ENCODE measurements at regions not wholly inside any gene's neighbourhood (a gene's known extent, or its start where the extent isn't known, plus 50 kb on each side); places are given as distances from the start of the nearest gene placed in this dataset.

DNA sequence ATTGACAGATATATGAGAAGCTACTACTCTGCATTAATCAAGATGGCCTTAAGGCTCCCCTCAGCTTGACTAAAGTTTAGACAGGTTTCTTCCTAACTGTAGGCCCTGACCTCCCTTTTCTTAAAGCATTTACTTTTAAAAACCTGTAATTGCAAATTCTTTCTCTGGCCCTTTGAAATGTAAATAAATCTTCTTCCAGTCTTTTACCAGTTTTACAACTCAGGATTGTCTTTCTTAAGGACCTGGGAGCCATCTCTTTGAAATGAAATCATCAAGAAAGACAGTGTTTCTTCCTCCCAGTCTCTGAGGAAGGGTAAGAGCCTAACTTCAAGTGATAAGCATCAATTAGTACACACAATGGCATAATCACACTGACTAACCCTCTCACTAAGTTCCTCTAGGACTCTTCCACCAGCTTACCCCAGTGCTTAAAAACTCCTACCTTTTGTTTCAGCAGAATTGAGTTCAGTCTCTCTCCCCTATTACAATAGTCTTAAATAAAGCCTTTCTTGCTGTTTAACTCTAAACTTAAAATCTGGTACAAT, 58.7 kb upstream of the CDH20 start:
- H3K23ac ChIP-seq (ENCODE audit: low read depth, low read length) = no peak overlapping the region
- no peak overlapping the region for H3K4me3 ChIP-seq (ENCODE audit: insufficient read depth, low read depth, low read length)
- ChIA-PET CTCF (no interaction called here), POLR2A (ENCODE audit: unreplicated experiment) (no interaction called here)
- no peaks in the 10 kb centered on the region for H3K79me1 ChIP-seq (ENCODE audit: low read depth in 1 of 2, low read length in 2 of 2)
- no peak overlapping the region for H4K5ac ChIP-seq (ENCODE audit: low read depth, low read length)
- H3K4me1 ChIP-seq (ENCODE audit: control insufficient read depth, insufficient read depth, low read length) = no peaks in the 10 kb centered on the region
- H2BK120ac ChIP-seq (ENCODE audit: low read depth, low read length) = no peak overlapping the region
- H3K4me2 ChIP-seq (ENCODE audit: low read depth, low read length) = no peak overlapping the region
- H2BK15ac ChIP-seq (ENCODE audit: low read depth, low read length) = no peak overlapping the region
- dilution Hi-C loops (cut with HindIII; ENCODE audit: low sequenced_read_pairs, unreplicated experiment) (no loop called here), in situ Hi-C loops (cut with MboI; ENCODE audit: low sequenced_read_pairs) (no loop called here), intact Hi-C loops (cut with micrococcal nuclease) (no loop called here)
- H3K4ac ChIP-seq (ENCODE audit: low read depth, low read length) = no peak overlapping the region
- H2AK9ac ChIP-seq (replicated peaks; ENCODE audit: low read depth, low read length, poor library complexity) = no peak overlapping the region
- H3K9ac ChIP-seq (ENCODE audit: low read depth, low read length) = no peak overlapping the region
- no peak overlapping the region for H3K14ac ChIP-seq (replicated peaks; ENCODE audit: low read depth, low read length)
- no peaks in the 10 kb centered on the region for H3K9me3 ChIP-seq (ENCODE audit: control insufficient read depth, insufficient read depth, low read length)
- H4K8ac ChIP-seq (ENCODE audit: low read depth in 2 of 2, low read length in 2 of 2) = no peak overlapping the region
- no peak overlapping the region for H4K91ac ChIP-seq (ENCODE audit: insufficient read depth, low read depth, low read length)
- no peak overlapping the region for H3K18ac ChIP-seq (ENCODE audit: low read depth, low read length)
- H3K9me1 ChIP-seq (ENCODE audit: insufficient read depth, low read length) = no peaks in the 10 kb centered on the region
- ATAC-seq (ENCODE audit: low read depth) (no peak), DNase-seq (no peak)
- H3K36me3 ChIP-seq (ENCODE audit: control insufficient read depth, insufficient read depth, low read length) = no peaks in the 10 kb centered on the region
- no peak overlapping the region for H3K56ac ChIP-seq (ENCODE audit: extremely low read depth, insufficient read depth, low read length)
- no peak overlapping the region for H3K27ac ChIP-seq (ENCODE audit: insufficient read depth, low read length)
- no peaks in the 10 kb centered on the region for H3K27me3 ChIP-seq (ENCODE audit: control insufficient read depth, insufficient read depth, low read length)
- H2BK20ac ChIP-seq (ENCODE audit: low read depth, low read length) = no peak overlapping the region
- H2BK5ac ChIP-seq (ENCODE audit: low read depth, low read length, poor library complexity, severe bottlenecking) = no peak overlapping the region
- H4K20me1 ChIP-seq (ENCODE audit: insufficient read depth, low read length) = no peaks in the 10 kb centered on the region
- H2AK5ac ChIP-seq (ENCODE audit: low read depth, low read length) = no peak overlapping the region
- no TSS peak for BruUV-seq (replicated peaks)
- TF ChIP-seq CEBPB (IDR thresholded peaks at IDR 0.05; ENCODE audit: low read depth, low read length) (no peak), RCOR1 (IDR thresholded peaks at IDR 0.05; ENCODE audit: insufficient replicate concordance, low read length) (no peak), SMC3 (IDR thresholded peaks at IDR 0.05; ENCODE audit: low read depth, low read length) (no peak), RAD21 (IDR thresholded peaks at IDR 0.05; ENCODE audit: low read length) (no peak), MXI1 (IDR thresholded peaks at IDR 0.05; ENCODE audit: borderline replicate concordance, low read depth, low read length) (no peak), BHLHE40 (IDR thresholded peaks at IDR 0.05; ENCODE audit: low read depth, low read length) (no peak), NFE2L2 (IDR thresholded peaks at IDR 0.05; ENCODE audit: low read depth, low read length) (no peak), CTCF (conservative IDR thresholded peaks at IDR 0.05; ENCODE audit: low read depth, low read length) (no peak), MAZ (IDR thresholded peaks at IDR 0.05; ENCODE audit: borderline replicate concordance, low read depth, low read length) (no peak), FOS (IDR thresholded peaks at IDR 0.05; ENCODE audit: low read depth, low read length) (no peak), MAFK (IDR thresholded peaks at IDR 0.05; ENCODE audit: low read depth, low read length) (no peak), CHD1 (IDR thresholded peaks at IDR 0.05; ENCODE audit: low read depth, low read length) (no peak), RFX5 (IDR thresholded peaks at IDR 0.05; ENCODE audit: low read depth, low read length) (no peak), POLR2A (IDR thresholded peaks at IDR 0.05; ENCODE audit: low read depth, low read length) (no peak)
- TF ChIP-seq, protein P1, sequence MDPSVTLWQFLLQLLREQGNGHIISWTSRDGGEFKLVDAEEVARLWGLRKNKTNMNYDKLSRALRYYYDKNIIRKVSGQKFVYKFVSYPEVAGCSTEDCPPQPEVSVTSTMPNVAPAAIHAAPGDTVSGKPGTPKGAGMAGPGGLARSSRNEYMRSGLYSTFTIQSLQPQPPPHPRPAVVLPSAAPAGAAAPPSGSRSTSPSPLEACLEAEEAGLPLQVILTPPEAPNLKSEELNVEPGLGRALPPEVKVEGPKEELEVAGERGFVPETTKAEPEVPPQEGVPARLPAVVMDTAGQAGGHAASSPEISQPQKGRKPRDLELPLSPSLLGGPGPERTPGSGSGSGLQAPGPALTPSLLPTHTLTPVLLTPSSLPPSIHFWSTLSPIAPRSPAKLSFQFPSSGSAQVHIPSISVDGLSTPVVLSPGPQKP (IDR thresholded peaks at IDR 0.05; ENCODE audit: borderline replicate concordance, low read depth, low read length) = no peak
- TF ChIP-seq, protein P2, sequence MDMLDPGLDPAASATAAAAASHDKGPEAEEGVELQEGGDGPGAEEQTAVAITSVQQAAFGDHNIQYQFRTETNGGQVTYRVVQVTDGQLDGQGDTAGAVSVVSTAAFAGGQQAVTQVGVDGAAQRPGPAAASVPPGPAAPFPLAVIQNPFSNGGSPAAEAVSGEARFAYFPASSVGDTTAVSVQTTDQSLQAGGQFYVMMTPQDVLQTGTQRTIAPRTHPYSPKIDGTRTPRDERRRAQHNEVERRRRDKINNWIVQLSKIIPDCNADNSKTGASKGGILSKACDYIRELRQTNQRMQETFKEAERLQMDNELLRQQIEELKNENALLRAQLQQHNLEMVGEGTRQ (IDR thresholded peaks at IDR 0.05; ENCODE audit: low read depth, low read length) = no peak
- H2AFZ ChIP-seq (replicated peaks; ENCODE audit: low read length, poor library complexity) = no peak overlapping the region

Data from IMR-90 (cell line).